ENCODE measurements at regions not wholly inside any gene's neighbourhood (a gene's known extent, or its start where the extent isn't known, plus 50 kb on each side); places are given as distances from the start of the nearest gene placed in this dataset.

- Histone ChIP-seq H3K27ac (ENCODE audit: low read depth, low read length) (no peak overlapping the region), H3K4me3 (ENCODE audit: low read length) (no peak overlapping the region), H3K9ac (ENCODE audit: extremely low read depth, low read length, poor library complexity, severe bottlenecking) (no peak overlapping the region), H3K4me1 (ENCODE audit: control insufficient read depth, insufficient read depth, low read length) (no peaks in the 10 kb centered on the region), H3K27me3 (ENCODE audit: control insufficient read depth, insufficient read depth, low read length, poor library complexity, severe bottlenecking) (no peaks in the 10 kb centered on the region), H3K9me3 (ENCODE audit: control insufficient read depth, low read length) (no peaks in the 10 kb centered on the region), H3K36me3 (ENCODE audit: control insufficient read depth, insufficient read depth, low read length) (no peaks in the 10 kb centered on the region)
- Mint-ChIP-seq H3K27ac (no peak overlapping the region), H3K36me3 (ENCODE audit: low read depth) (no peaks in the 10 kb centered on the region), H3K27me3 (ENCODE audit: insufficient read depth) (no peaks in the 10 kb centered on the region), H3K4me1 (no peaks in the 10 kb centered on the region), H3K9me3 (no peaks in the 10 kb centered on the region), H3K4me3 (no peak overlapping the region)
- WGBS, 2 experiments (ENCODE audit: insufficient coverage in 1 of 2, insufficient read length in 1 of 2), result 100% methylated on average over 1 of the region's 1 CpG; no CpG with 5 or more reads in 1 of the 2 experiments
- no peak for TF ChIP-seq CTCF (conservative IDR thresholded peaks at IDR 0.05)
- DNase-seq, result no peak
These were observed 1342.0 kb upstream of the NUDT12 start for GRCh38 chr5:104904561-104904960.

- Histone ChIP-seq H3K4me3 (ENCODE audit: low read length) (no peak overlapping the region), H3K9me3 (ENCODE audit: control insufficient read depth, low read length) (no peaks in the 10 kb centered on the region), H3K9ac (ENCODE audit: extremely low read depth, low read length, poor library complexity, severe bottlenecking) (no peak overlapping the region), H3K4me1 (ENCODE audit: control insufficient read depth, insufficient read depth, low read length) (no peaks in the 10 kb centered on the region), H3K27me3 (ENCODE audit: control insufficient read depth, insufficient read depth, low read length, poor library complexity, severe bottlenecking) (no peaks in the 10 kb centered on the region), H3K27ac (ENCODE audit: low read depth, low read length) (no peak overlapping the region), H3K36me3 (ENCODE audit: control insufficient read depth, insufficient read depth, low read length) (no peaks in the 10 kb centered on the region)
- WGBS, 2 experiments (ENCODE audit: insufficient coverage in 1 of 2, insufficient read length in 1 of 2), result 90 to 100% methylated on average over 1 to 2 of the region's 2 CpGs
- Mint-ChIP-seq H3K9me3 (no peaks in the 10 kb centered on the region), H3K4me1 (no peaks in the 10 kb centered on the region), H3K27ac (no peak overlapping the region), H3K4me3 (no peak overlapping the region), H3K27me3 (ENCODE audit: insufficient read depth) (no peaks in the 10 kb centered on the region), H3K36me3 (ENCODE audit: low read depth) (no peaks in the 10 kb centered on the region)
- no peak for DNase-seq
- no peak for TF ChIP-seq CTCF (conservative IDR thresholded peaks at IDR 0.05)
These were observed 1341.4 kb upstream of the NUDT12 start for GRCh38 chr5:104903941-104904340.

DNA sequence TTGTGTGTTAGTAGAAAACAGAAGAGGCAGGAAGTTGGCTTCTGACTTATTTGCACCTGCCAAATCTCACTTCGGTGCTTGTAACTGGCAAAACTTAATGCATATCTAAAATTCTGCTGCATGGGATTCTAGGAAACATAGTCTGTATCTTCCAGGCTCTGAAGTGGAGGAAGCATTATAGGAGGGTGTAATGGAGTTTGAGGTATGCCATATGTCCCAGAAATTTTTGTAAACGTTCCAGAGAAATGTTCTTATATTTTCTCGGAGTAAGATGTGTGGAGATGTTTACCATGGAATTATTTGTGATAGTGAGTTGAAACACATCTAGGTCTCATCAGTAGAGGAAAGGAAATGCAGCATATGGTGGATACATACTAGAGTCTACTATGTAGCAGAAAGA lies 1329.0 kb upstream of the NUDT12 start:
- Histone ChIP-seq H3K4me3 (ENCODE audit: low read length) (no peak overlapping the region), H3K27me3 (ENCODE audit: control insufficient read depth, insufficient read depth, low read length, poor library complexity, severe bottlenecking) (no peaks in the 10 kb centered on the region), H3K9me3 (ENCODE audit: control insufficient read depth, low read length) (no peaks in the 10 kb centered on the region), H3K27ac (ENCODE audit: low read depth, low read length) (no peak overlapping the region), H3K9ac (ENCODE audit: extremely low read depth, low read length, poor library complexity, severe bottlenecking) (no peak overlapping the region), H3K4me1 (ENCODE audit: control insufficient read depth, insufficient read depth, low read length) (no peaks in the 10 kb centered on the region), H3K36me3 (ENCODE audit: control insufficient read depth, insufficient read depth, low read length) (no peaks in the 10 kb centered on the region)
- Mint-ChIP-seq H3K36me3 (ENCODE audit: low read depth) (no peaks in the 10 kb centered on the region), H3K4me3 (no peak overlapping the region), H3K4me1 (no peaks in the 10 kb centered on the region), H3K27me3 (ENCODE audit: insufficient read depth) (no peaks in the 10 kb centered on the region), H3K9me3 (no peaks in the 10 kb centered on the region), H3K27ac (no peak overlapping the region)
- TF ChIP-seq CTCF (conservative IDR thresholded peaks at IDR 0.05), result no peak
- WGBS, 2 experiments (ENCODE audit: insufficient coverage in 1 of 2, insufficient read length in 1 of 2), result 91 to 95% methylated on average over 2 to 3 of the region's 3 CpGs
- no peak for DNase-seq

All from endodermal cell (in vitro differentiated cells).